ENCODE measurements at regions not wholly inside any gene's neighbourhood (a gene's known extent, or its start where the extent isn't known, plus 50 kb on each side); places are given as distances from the start of the nearest gene placed in this dataset.

- TF ChIP-seq CTCF (IDR thresholded peaks at IDR 0.05) (no peak), POLR2AphosphoS5 (IDR thresholded peaks at IDR 0.05; ENCODE audit: low read depth, low read length) (no peak), SIN3A (IDR thresholded peaks at IDR 0.05; ENCODE audit: borderline replicate concordance, insufficient read depth, low read depth, low read length) (no peak)
These were observed 488.3 kb upstream of the ALCAM start for GRCh38 chr3:104878395-104878794.
